ENCODE measurements at regions not wholly inside any gene's neighbourhood (a gene's known extent, or its start where the extent isn't known, plus 50 kb on each side); places are given as distances from the start of the nearest gene placed in this dataset.

- TF ChIP-seq ZNF274 (IDR thresholded peaks at IDR 0.05; ENCODE audit: low read depth, low read length) = no peak
- no peak for TF ChIP-seq YY1 (IDR thresholded peaks at IDR 0.05; ENCODE audit: insufficient read depth, insufficient read length)
Measured at GRCh38 chr3:132837615-132838014, 115.4 kb upstream of the NPHP3 start.

Data from NT2/D1 (cell line).